GM23338 (cell line): ENCODE measurements at regions not wholly inside any gene's neighbourhood (a gene's known extent, or its start where the extent isn't known, plus 50 kb on each side); places are given as distances from the start of the nearest gene placed in this dataset.
"Not testable (repeated sequence)": the region's sequence is repeated elsewhere in the genome, so short reads cannot be mapped to it uniquely, and the experiment has no call there.

Source experiments
- ATAC-seq: fragments of 200-7000 bp; cut with Tn5 transposase; 3 replicates; pipeline ENCODE4 v1.9.1; 2020
- DNase-seq: peaks from one replicate; pipeline ENCODE4 v3.0.0-alpha.2; 2015; ENCODE audit warnings: low spot score
- H2AFZ ChIP-seq: fragments of 200-600 bp; sonication (generic); 2 replicates; pipeline ENCODE4 v1.8.0; 2016; ENCODE audit warnings: antibody characterized with exemption, mild to moderate bottlenecking, moderate library complexity
- H3F3A ChIP-seq: fragments of 200-600 bp; sonication (generic); replicated peaks from 2 replicates; pipeline ENCODE4 v1.8.0; 2017; ENCODE audit warnings: antibody characterized with exemption, mixed run types, low read depth
- H3K27ac ChIP-seq: fragments of 200-600 bp; sonication (generic); 2 replicates; pipeline ENCODE4 v1.6.1; 2016; ENCODE audit warnings: low read depth
- H3K27me3 ChIP-seq: fragments of 200-600 bp; sonication (generic); 2 replicates; pipeline ENCODE4 v1.8.0; 2016; ENCODE audit warnings: mild to moderate bottlenecking, mixed run types, moderate library complexity; ENCODE audit not compliant: insufficient read depth
- H3K36me3 ChIP-seq: fragments of 200-600 bp; sonication (generic); 2 replicates; pipeline ENCODE4 v1.8.0; 2016; ENCODE audit warnings: mild to moderate bottlenecking; ENCODE audit not compliant: insufficient read depth
- H3K4me1 ChIP-seq: fragments of 200-600 bp; sonication (generic); 2 replicates; pipeline ENCODE4 v1.8.0; 2016; ENCODE audit warnings: mild to moderate bottlenecking, moderate library complexity; ENCODE audit not compliant: insufficient read depth
- H3K4me2 ChIP-seq: fragments of 200-600 bp; sonication (generic); 2 replicates; pipeline ENCODE4 v1.7.1; 2017; ENCODE audit warnings: mixed run types
- H3K4me3 ChIP-seq: fragments of 200-600 bp; sonication (generic); 2 replicates; pipeline ENCODE4 v1.6.1; 2016; ENCODE audit warnings: mixed run types
- H3K79me2 ChIP-seq: fragments of 200-600 bp; sonication (generic); replicated peaks from 2 replicates; pipeline ENCODE4 v1.8.0; 2017; ENCODE audit warnings: mild to moderate bottlenecking; ENCODE audit not compliant: insufficient read depth
- H3K9me2 ChIP-seq: fragments of 200-600 bp; sonication (generic); 2 replicates; pipeline ENCODE4 v1.8.0; 2017; ENCODE audit not compliant: insufficient read depth
- H4K20me1 ChIP-seq: fragments of 200-600 bp; sonication (generic); replicated peaks from 2 replicates; pipeline ENCODE4 v1.8.0; 2017; ENCODE audit warnings: mild to moderate bottlenecking; ENCODE audit not compliant: insufficient read depth
- H3K27ac Mint-ChIP-seq: 2 replicates; pipeline ENCODE4 v1.8.0; 2020; ENCODE audit warnings: inconsistent platforms, mild to moderate bottlenecking, moderate library complexity, mixed read lengths
- H3K27me3 Mint-ChIP-seq: 3 replicates; pipeline ENCODE4 v1.8.0; 2022; ENCODE audit warnings: low read depth, mild to moderate bottlenecking, moderate library complexity, mixed read lengths, inconsistent platforms; ENCODE audit not compliant: insufficient read depth, poor library complexity
- H3K36me3 Mint-ChIP-seq: 3 replicates; pipeline ENCODE4 v1.8.0; 2021; ENCODE audit warnings: low read depth, mild to moderate bottlenecking, inconsistent platforms, moderate library complexity, mixed read lengths
- H3K4me1 Mint-ChIP-seq: 3 replicates; pipeline ENCODE4 v1.8.0; 2020; ENCODE audit warnings: mild to moderate bottlenecking, inconsistent platforms, mixed read lengths
- H3K4me3 Mint-ChIP-seq: 3 replicates; pipeline ENCODE4 v1.8.0; 2021; ENCODE audit warnings: moderate library complexity, mild to moderate bottlenecking, inconsistent platforms, mixed read lengths
- H3K9me3 Mint-ChIP-seq: 3 replicates; pipeline ENCODE4 v1.8.0; 2020; ENCODE audit warnings: moderate library complexity, mild to moderate bottlenecking, inconsistent platforms, mixed read lengths
- CREB1 ChIP-seq: fragments of 250-450 bp; sonication (Bioruptor Pico); IDR thresholded peaks from 2 replicates; pipeline ENCODE4 v1.5.0; 2020; ENCODE audit warnings: low read depth, mild to moderate bottlenecking, moderate library complexity
- ETS1 ChIP-seq: IDR thresholded peaks from 2 replicates; pipeline ENCODE4 v1.6.1; 2016; ENCODE audit warnings: antibody characterized with exemption
- EZH2 ChIP-seq: fragments of 200-600 bp; sonication (generic); IDR thresholded peaks from one replicate; pipeline ENCODE4 v1.8.0; 2017; ENCODE audit warnings: antibody characterized with exemption, mild to moderate bottlenecking, low read depth; ENCODE audit not compliant: unreplicated experiment
- EZH2phosphoT487 ChIP-seq: fragments of 200-600 bp; sonication (generic); IDR thresholded peaks from one replicate; pipeline ENCODE4 v1.8.1; 2018; ENCODE audit warnings: antibody characterized with exemption; ENCODE audit not compliant: unreplicated experiment
- NANOG ChIP-seq: IDR thresholded peaks from 2 replicates; pipeline ENCODE4 v1.6.1; 2016; ENCODE audit warnings: antibody characterized with exemption, borderline replicate concordance
- POLR2AphosphoS5 ChIP-seq: IDR thresholded peaks from 2 replicates; pipeline ENCODE4 v1.6.1; 2016; ENCODE audit warnings: antibody characterized with exemption, low read depth
- STAT1 ChIP-seq: IDR thresholded peaks from one replicate; pipeline ENCODE4 v1.6.1; 2016; ENCODE audit warnings: antibody characterized with exemption; ENCODE audit not compliant: unreplicated experiment
- ZNF114 ChIP-seq: fragments of 250-450 bp; sonication (Bioruptor Pico); IDR thresholded peaks from 2 replicates; pipeline ENCODE4 v1.5.0; 2020; ENCODE audit warnings: mild to moderate bottlenecking, moderate library complexity
- ZNF331 ChIP-seq: fragments of 250-450 bp; sonication (Bioruptor Pico); IDR thresholded peaks from 2 replicates; pipeline ENCODE4 v1.5.0; 2020; ENCODE audit warnings: low read depth, mild to moderate bottlenecking, moderate library complexity
- TF ChIP-seq, protein P1 (sequence below): fragments of 250-450 bp; sonication (Bioruptor Pico); IDR thresholded peaks from 2 replicates; pipeline ENCODE4 v1.5.0; 2020; ENCODE audit warnings: mild to moderate bottlenecking, moderate library complexity

DNA sequence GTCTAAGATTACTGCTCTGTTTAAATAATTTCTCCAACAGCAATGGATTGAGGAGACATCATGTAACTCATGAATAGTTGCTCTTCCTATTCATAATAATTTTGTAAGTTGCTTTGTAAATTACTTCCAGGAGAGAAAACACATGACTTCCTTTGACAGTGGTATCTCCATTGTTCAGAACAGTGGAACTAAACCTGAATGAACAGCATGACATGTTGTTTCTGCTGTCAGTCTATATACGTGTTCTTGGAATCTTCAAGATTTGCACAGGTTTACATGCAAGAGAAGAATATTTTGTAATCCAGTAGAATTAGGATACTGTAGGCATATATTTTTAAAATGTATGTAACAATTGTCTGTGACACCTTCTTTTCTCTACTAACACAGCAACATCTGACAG lies 618.8 kb upstream of the GRID2 start:
- Histone ChIP-seq H3K4me1 (no peaks in the 10 kb centered on the region), H3K4me2 (no peak overlapping the region), H3F3A (no peaks in the 10 kb centered on the region), H3K79me2 (no peaks in the 10 kb centered on the region), H3K27me3 (no peaks in the 10 kb centered on the region), H3K4me3 (no peak overlapping the region), H3K36me3 (no peaks in the 10 kb centered on the region), H2AFZ (no peak overlapping the region), H4K20me1 (no peaks in the 10 kb centered on the region), H3K27ac (no peak overlapping the region), H3K9me2 (peaks cover 10% of the 10 kb centered on the region; the same call in 1 of the 2 replicates)
- no peaks in the 10 kb centered on the region for H3K9me3 Mint-ChIP-seq
- H3K4me1 Mint-ChIP-seq, result no peaks in the 10 kb centered on the region
- no peak for DNase-seq
- no peak overlapping the region for H3K27ac Mint-ChIP-seq
- TF ChIP-seq NANOG (no peak), POLR2AphosphoS5 (no peak)
- no peak overlapping the region for H3K4me3 Mint-ChIP-seq
- ATAC-seq, result no peak
- no peaks in the 10 kb centered on the region for H3K27me3 Mint-ChIP-seq
- no peaks in the 10 kb centered on the region for H3K36me3 Mint-ChIP-seq

DNA sequence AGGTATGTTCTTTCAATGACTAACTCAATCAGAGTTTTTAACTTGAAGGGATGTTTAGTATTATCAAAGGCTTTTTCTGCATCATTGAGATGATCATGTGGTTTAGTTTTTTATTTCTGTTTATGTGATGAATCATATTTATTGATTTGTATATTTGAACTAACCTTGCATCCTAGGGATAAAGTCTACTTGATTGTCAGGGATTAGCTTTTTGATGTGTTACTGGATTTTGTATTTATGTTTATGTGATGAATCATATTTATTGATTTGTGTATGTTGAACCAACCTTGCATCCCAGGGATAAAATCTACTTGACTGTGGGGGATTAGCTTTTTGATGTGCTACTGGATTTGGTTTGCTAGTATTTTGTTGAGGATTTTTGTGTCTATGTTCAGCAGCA lies 615.4 kb upstream of the GRID2 start:
- no peak overlapping the region for H3K4me3 Mint-ChIP-seq
- H3K27ac ChIP-seq, result no peak overlapping the region
- no peak overlapping the region for H2AFZ ChIP-seq
- no peaks in the 10 kb centered on the region; the same call in 1 of the 2 replicates for H3K4me1 ChIP-seq
- H3K9me2 ChIP-seq, result peaks cover 19% of the 10 kb centered on the region
- no peaks in the 10 kb centered on the region for H3K27me3 ChIP-seq
- H3K36me3 ChIP-seq, result no peaks in the 10 kb centered on the region
- peaks cover 8% of the 10 kb centered on the region; the same call in 2 of the 3 replicates for H3K36me3 Mint-ChIP-seq
- H4K20me1 ChIP-seq, result no peaks in the 10 kb centered on the region
- no peak overlapping the region for H3K4me2 ChIP-seq
- H3K4me3 ChIP-seq, result no peak overlapping the region
- ATAC-seq, result no peak
- DNase-seq, result no peak
- no peaks in the 10 kb centered on the region for H3K79me2 ChIP-seq
- no peak overlapping the region for H3K27ac Mint-ChIP-seq
- no peaks in the 10 kb centered on the region for H3F3A ChIP-seq
- H3K27me3 Mint-ChIP-seq, result peaks cover 1% of the 10 kb centered on the region
- no peaks in the 10 kb centered on the region; the same call in 2 of the 3 replicates for H3K4me1 Mint-ChIP-seq
- no peak for TF ChIP-seq EZH2
- no peak for TF ChIP-seq CREB1 (CRISPR knock-in tag)
- TF ChIP-seq ZNF331, result no peak
- TF ChIP-seq EZH2phosphoT487, result no peak
- no peak for TF ChIP-seq NANOG
- TF ChIP-seq POLR2AphosphoS5, result no peak
- TF ChIP-seq, protein P1, sequence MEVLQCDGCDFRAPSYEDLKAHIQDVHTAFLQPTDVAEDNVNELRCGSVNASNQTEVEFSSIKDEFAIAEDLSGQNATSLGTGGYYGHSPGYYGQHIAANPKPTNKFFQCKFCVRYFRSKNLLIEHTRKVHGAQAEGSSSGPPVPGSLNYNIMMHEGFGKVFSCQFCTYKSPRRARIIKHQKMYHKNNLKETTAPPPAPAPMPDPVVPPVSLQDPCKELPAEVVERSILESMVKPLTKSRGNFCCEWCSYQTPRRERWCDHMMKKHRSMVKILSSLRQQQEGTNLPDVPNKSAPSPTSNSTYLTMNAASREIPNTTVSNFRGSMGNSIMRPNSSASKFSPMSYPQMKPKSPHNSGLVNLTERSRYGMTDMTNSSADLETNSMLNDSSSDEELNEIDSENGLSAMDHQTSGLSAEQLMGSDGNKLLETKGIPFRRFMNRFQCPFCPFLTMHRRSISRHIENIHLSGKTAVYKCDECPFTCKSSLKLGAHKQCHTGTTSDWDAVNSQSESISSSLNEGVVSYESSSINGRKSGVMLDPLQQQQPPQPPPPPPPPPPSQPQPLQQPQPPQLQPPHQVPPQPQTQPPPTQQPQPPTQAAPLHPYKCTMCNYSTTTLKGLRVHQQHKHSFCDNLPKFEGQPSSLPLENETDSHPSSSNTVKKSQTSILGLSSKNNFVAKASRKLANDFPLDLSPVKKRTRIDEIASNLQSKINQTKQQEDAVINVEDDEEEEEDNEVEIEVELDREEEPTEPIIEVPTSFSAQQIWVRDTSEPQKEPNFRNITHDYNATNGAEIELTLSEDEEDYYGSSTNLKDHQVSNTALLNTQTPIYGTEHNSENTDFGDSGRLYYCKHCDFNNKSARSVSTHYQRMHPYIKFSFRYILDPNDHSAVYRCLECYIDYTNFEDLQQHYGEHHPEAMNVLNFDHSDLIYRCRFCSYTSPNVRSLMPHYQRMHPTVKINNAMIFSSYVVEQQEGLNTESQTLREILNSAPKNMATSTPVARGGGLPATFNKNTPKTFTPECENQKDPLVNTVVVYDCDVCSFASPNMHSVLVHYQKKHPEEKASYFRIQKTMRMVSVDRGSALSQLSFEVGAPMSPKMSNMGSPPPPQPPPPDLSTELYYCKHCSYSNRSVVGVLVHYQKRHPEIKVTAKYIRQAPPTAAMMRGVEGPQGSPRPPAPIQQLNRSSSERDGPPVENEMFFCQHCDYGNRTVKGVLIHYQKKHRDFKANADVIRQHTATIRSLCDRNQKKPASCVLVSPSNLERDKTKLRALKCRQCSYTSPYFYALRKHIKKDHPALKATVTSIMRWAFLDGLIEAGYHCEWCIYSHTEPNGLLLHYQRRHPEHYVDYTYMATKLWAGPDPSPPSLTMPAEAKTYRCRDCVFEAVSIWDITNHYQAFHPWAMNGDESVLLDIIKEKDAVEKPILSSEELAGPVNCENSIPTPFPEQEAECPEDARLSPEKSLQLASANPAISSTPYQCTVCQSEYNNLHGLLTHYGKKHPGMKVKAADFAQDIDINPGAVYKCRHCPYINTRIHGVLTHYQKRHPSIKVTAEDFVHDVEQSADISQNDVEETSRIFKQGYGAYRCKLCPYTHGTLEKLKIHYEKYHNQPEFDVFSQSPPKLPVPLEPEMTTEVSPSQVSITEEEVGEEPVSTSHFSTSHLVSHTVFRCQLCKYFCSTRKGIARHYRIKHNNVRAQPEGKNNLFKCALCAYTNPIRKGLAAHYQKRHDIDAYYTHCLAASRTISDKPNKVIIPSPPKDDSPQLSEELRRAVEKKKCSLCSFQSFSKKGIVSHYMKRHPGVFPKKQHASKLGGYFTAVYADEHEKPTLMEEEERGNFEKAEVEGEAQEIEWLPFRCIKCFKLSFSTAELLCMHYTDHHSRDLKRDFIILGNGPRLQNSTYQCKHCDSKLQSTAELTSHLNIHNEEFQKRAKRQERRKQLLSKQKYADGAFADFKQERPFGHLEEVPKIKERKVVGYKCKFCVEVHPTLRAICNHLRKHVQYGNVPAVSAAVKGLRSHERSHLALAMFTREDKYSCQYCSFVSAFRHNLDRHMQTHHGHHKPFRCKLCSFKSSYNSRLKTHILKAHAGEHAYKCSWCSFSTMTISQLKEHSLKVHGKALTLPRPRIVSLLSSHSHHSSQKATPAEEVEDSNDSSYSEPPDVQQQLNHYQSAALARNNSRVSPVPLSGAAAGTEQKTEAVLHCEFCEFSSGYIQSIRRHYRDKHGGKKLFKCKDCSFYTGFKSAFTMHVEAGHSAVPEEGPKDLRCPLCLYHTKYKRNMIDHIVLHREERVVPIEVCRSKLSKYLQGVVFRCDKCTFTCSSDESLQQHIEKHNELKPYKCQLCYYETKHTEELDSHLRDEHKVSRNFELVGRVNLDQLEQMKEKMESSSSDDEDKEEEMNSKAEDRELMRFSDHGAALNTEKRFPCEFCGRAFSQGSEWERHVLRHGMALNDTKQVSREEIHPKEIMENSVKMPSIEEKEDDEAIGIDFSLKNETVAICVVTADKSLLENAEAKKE (CRISPR knock-in tag), result no peak
- no peak for TF ChIP-seq ETS1
- no peak for TF ChIP-seq STAT1
- no peak for TF ChIP-seq ZNF114 (CRISPR knock-in tag)
- H3K9me3 Mint-ChIP-seq, result no peaks in the 10 kb centered on the region

GRCh38 chr4:91699691-91700090 lies 604.1 kb upstream of the GRID2 start:
- H4K20me1 ChIP-seq, H3K27ac ChIP-seq, H3K4me1 ChIP-seq, DNase-seq, H3K79me2 ChIP-seq, H3K4me2 ChIP-seq, ATAC-seq, H3K4me3 Mint-ChIP-seq, H3K9me2 ChIP-seq, H3K27ac Mint-ChIP-seq, H3K36me3 ChIP-seq, H3K27me3 ChIP-seq, H2AFZ ChIP-seq, H3F3A ChIP-seq, H3K27me3 Mint-ChIP-seq, H3K4me3 ChIP-seq, H3K4me1 Mint-ChIP-seq: not testable (repeated sequence)
- Mint-ChIP-seq H3K9me3 (peaks cover 29% of the 10 kb centered on the region), H3K36me3 (peaks cover 38% of the 10 kb centered on the region)
